B cell (primary cell): ENCODE measurements at regions not wholly inside any gene's neighbourhood (a gene's known extent, or its start where the extent isn't known, plus 50 kb on each side); places are given as distances from the start of the nearest gene placed in this dataset.

Experiments used
- EZH2 ChIP-seq: IDR thresholded peaks from 2 replicates; pipeline ENCODE4 v1.6.1; 2012; ENCODE audit warnings: borderline replicate concordance, low read depth, mild to moderate bottlenecking, moderate library complexity, low read length; ENCODE audit not compliant: insufficient read depth, poor library complexity, severe bottlenecking
- TF ChIP-seq, protein P1 (sequence below): fragments of 200-600 bp; IDR thresholded peaks from one replicate; pipeline ENCODE4 v1.8.0; 2022; ENCODE audit warnings: antibody characterized with exemption, mild to moderate bottlenecking

DNA sequence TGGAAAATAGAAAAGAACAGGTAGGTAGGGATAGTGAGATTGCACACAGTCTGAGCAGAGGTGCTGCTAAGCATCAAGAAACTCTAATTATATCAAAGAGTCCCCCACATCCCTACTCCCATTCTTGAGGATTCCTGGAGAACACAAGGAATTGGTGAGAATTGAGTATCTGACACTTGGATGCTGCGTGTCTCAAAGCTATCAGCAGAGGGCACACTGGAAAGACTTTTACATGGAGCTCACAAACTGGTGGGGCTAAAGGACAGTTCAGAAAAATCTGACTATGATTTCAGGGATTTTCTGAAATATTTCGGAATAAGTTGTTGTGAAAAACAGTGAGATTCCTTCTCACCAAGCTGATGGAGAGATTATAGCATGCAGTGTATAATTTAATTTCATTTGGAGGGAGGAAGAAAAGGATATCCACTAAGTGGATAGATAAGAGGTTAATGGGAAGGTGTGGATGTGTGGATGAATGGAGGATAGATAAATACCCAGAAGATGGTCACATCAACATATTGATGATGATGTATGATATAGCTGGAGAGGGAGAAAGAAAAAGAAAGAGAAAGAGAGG lies 215.4 kb upstream of the DEFB112 start:
- TF ChIP-seq EZH2: no peak
- TF ChIP-seq, protein P1, sequence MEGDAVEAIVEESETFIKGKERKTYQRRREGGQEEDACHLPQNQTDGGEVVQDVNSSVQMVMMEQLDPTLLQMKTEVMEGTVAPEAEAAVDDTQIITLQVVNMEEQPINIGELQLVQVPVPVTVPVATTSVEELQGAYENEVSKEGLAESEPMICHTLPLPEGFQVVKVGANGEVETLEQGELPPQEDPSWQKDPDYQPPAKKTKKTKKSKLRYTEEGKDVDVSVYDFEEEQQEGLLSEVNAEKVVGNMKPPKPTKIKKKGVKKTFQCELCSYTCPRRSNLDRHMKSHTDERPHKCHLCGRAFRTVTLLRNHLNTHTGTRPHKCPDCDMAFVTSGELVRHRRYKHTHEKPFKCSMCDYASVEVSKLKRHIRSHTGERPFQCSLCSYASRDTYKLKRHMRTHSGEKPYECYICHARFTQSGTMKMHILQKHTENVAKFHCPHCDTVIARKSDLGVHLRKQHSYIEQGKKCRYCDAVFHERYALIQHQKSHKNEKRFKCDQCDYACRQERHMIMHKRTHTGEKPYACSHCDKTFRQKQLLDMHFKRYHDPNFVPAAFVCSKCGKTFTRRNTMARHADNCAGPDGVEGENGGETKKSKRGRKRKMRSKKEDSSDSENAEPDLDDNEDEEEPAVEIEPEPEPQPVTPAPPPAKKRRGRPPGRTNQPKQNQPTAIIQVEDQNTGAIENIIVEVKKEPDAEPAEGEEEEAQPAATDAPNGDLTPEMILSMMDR: no peak
